Gastrocnemius medialis (tissue), 4 donors: ENCODE measurements at regions not wholly inside any gene's neighbourhood (a gene's known extent, or its start where the extent isn't known, plus 50 kb on each side); places are given as distances from the start of the nearest gene placed in this dataset.

Experiments
- POLR2A ChIP-seq, 2 donors: fragments of 450-650 bp; IDR thresholded peaks; one replicate each; pipeline ENCODE4 v1.6.1; 2017; ENCODE audit warnings: antibody characterized with exemption in 2 of 2, mild to moderate bottlenecking in 2 of 2, moderate library complexity in 2 of 2
- TF ChIP-seq, protein P1 (sequence below), 5 experiments: fragments of 450-650 bp in 3 of 5; fragments of 200-600 bp in 2 of 5; sonication (generic) in 2 of 5; IDR thresholded peaks in 4 of 5; conservative IDR thresholded peaks in 1 of 5; 1 replicate in 4 of 5; 2 replicates in 1 of 5; pipeline ENCODE4 v1.5.1; 2016 to 2019; ENCODE audit warnings: antibody characterized with exemption in 5 of 5, mild to moderate bottlenecking in 3 of 5, moderate library complexity in 3 of 5

DNA sequence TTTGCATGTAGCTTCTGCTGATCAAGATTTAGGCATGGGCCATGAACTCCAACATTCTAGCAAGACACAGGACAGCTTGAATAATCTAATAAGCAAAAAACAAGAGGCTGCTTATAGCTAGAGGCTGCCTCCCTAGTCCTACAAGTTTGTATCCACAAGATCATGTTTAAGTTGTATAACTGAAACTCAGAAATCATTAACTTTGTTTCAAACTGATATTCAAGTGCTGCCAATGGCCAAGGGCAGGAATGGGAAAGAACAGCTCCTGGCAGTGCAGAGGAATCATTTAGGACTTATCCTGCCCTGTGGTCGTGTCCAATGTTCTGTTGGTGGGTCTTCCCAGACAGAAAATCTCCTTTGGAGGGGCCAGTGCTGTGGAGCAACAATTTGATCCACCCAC lies 209.6 kb upstream of the DDI1 start:
- TF ChIP-seq, protein P1, sequence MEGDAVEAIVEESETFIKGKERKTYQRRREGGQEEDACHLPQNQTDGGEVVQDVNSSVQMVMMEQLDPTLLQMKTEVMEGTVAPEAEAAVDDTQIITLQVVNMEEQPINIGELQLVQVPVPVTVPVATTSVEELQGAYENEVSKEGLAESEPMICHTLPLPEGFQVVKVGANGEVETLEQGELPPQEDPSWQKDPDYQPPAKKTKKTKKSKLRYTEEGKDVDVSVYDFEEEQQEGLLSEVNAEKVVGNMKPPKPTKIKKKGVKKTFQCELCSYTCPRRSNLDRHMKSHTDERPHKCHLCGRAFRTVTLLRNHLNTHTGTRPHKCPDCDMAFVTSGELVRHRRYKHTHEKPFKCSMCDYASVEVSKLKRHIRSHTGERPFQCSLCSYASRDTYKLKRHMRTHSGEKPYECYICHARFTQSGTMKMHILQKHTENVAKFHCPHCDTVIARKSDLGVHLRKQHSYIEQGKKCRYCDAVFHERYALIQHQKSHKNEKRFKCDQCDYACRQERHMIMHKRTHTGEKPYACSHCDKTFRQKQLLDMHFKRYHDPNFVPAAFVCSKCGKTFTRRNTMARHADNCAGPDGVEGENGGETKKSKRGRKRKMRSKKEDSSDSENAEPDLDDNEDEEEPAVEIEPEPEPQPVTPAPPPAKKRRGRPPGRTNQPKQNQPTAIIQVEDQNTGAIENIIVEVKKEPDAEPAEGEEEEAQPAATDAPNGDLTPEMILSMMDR (IDR thresholded peaks at IDR 0.05 in 4 of 5, conservative IDR thresholded peaks at IDR 0.05 in 1 of 5): no peak
- no peak for TF ChIP-seq POLR2A (IDR thresholded peaks at IDR 0.05)
